ENCODE measurements at regions not wholly inside any gene's neighbourhood (a gene's known extent, or its start where the extent isn't known, plus 50 kb on each side); places are given as distances from the start of the nearest gene placed in this dataset.

- DNase-seq (ENCODE audit: low read depth), result no peak
- H3K27me3 ChIP-seq (ENCODE audit: control insufficient read depth, insufficient read depth, low read length), result no peaks in the 10 kb centered on the region
- ChIA-PET CTCF (interaction anchor here (1.1 kb wide), 1 partner anchor 9 kb away, joined by 4 read pairs; no protein-coding TSS in a partner anchor), POLR2A (no interaction called here)
- TF ChIP-seq, protein P1, sequence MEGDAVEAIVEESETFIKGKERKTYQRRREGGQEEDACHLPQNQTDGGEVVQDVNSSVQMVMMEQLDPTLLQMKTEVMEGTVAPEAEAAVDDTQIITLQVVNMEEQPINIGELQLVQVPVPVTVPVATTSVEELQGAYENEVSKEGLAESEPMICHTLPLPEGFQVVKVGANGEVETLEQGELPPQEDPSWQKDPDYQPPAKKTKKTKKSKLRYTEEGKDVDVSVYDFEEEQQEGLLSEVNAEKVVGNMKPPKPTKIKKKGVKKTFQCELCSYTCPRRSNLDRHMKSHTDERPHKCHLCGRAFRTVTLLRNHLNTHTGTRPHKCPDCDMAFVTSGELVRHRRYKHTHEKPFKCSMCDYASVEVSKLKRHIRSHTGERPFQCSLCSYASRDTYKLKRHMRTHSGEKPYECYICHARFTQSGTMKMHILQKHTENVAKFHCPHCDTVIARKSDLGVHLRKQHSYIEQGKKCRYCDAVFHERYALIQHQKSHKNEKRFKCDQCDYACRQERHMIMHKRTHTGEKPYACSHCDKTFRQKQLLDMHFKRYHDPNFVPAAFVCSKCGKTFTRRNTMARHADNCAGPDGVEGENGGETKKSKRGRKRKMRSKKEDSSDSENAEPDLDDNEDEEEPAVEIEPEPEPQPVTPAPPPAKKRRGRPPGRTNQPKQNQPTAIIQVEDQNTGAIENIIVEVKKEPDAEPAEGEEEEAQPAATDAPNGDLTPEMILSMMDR (IDR thresholded peaks at IDR 0.05; ENCODE audit: insufficient read depth, low read depth, low read length), result no peak
- H3K36me3 ChIP-seq (ENCODE audit: control insufficient read depth, insufficient read depth, low read length), result no peaks in the 10 kb centered on the region
- H3K4me3 ChIP-seq (ENCODE audit: low read depth, low read length), result no peak overlapping the region
These were observed 145.6 kb downstream of the CCDC71L start for GRCh38 chr7:106515321-106515720.

DNA sequence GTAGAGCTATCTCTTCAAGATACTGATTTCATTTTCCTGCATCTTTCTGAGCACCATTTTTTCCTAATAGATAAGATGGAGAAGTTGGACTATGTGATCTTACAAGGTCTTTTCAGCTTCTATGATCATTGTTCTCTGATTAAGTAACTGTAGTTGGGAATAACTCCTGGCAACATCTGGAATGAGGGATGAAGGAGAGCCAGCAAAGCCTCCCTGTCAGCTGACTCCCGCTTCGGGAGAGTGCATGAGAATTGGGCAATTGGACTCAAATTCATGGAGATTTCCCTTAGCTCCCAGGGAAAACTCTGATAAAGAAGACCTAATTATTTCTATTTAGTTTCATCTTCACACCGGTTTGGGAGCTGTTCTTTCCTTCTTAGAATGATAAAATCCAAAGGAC, 146.1 kb downstream of the CCDC71L start:
- CTCF ChIA-PET, result interaction anchor here (1.1 kb wide), 1 partner anchor 10 kb away, joined by 4 read pairs; no protein-coding TSS in a partner anchor
- DNase-seq (ENCODE audit: low read depth), result no peak
- H3K27me3 ChIP-seq (ENCODE audit: control insufficient read depth, insufficient read depth, low read length), result no peaks in the 10 kb centered on the region
- TF ChIP-seq, protein P1 (IDR thresholded peaks at IDR 0.05; ENCODE audit: insufficient read depth, low read depth, low read length), result no peak
- H3K36me3 ChIP-seq (ENCODE audit: control insufficient read depth, insufficient read depth, low read length), result no peaks in the 10 kb centered on the region
- POLR2A ChIA-PET, result no interaction called here
- no peak overlapping the region for H3K4me3 ChIP-seq (ENCODE audit: low read depth, low read length)

DNA sequence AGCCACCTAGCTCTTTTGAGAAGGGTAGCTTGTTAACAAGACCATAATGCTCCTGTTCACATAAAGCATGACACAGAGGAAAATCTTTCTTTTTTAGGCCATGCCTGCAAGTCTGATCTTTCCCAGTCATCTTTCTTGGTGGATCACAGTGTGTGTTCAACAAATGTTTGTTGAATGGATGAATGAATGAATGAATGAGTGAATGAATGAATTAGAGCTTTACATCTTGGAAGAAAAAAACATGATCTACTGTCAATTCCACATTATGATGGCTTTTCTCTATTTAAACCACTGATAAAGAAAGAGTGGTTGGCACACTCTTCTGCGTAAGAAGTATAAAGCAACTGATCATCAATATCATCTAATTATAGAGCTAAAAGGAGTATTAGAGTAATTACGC, 148.7 kb downstream of the CCDC71L start:
- H3K4me3 ChIP-seq (ENCODE audit: low read depth, low read length), result no peak overlapping the region
- DNase-seq (ENCODE audit: low read depth), result no peak
- TF ChIP-seq, protein P1 (IDR thresholded peaks at IDR 0.05; ENCODE audit: insufficient read depth, low read depth, low read length), result no peak
- H3K27me3 ChIP-seq (ENCODE audit: control insufficient read depth, insufficient read depth, low read length), result no peaks in the 10 kb centered on the region
- CTCF ChIA-PET, result interaction anchor here (0.6 kb wide), 1 partner anchor 88 kb away, joined by 3 read pairs; no protein-coding TSS in a partner anchor
- POLR2A ChIA-PET, result no interaction called here
- H3K36me3 ChIP-seq (ENCODE audit: control insufficient read depth, insufficient read depth, low read length), result no peaks in the 10 kb centered on the region

DNA sequence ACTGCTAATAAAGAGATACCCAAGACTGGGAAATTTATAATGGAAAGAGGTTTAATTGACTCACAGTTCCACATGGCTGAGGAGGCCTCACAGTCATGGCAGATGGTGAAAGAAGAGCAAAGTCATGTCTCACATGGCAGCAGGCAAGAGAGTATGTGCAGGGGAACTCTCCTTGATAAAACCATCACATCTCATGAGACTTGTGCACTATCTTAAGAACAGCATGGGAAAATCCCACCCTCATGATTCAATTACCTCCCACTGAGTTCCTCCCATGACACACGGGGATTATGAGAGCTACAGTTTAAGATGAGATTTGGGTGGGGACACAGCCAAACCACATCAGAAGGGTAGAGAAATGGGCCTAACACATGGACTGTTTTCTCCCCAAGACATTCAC, 156.3 kb downstream of the CCDC71L start:
- Histone ChIP-seq H3K4me3 (ENCODE audit: low read depth, low read length) (no peak overlapping the region), H3K27me3 (ENCODE audit: control insufficient read depth, insufficient read depth, low read length) (no peaks in the 10 kb centered on the region), H3K36me3 (ENCODE audit: control insufficient read depth, insufficient read depth, low read length) (no peaks in the 10 kb centered on the region)
- CTCF ChIA-PET, result interaction anchor here (0.8 to 1.3 kb wide), 2 partner anchors 13 to 232 kb away, joined by 3 to 4 read pairs; no protein-coding TSS in a partner anchor
- POLR2A ChIA-PET, result no interaction called here
- DNase-seq (ENCODE audit: low read depth), result no peak
- TF ChIP-seq, protein P1 (IDR thresholded peaks at IDR 0.05; ENCODE audit: insufficient read depth, low read depth, low read length), result no peak

DNA sequence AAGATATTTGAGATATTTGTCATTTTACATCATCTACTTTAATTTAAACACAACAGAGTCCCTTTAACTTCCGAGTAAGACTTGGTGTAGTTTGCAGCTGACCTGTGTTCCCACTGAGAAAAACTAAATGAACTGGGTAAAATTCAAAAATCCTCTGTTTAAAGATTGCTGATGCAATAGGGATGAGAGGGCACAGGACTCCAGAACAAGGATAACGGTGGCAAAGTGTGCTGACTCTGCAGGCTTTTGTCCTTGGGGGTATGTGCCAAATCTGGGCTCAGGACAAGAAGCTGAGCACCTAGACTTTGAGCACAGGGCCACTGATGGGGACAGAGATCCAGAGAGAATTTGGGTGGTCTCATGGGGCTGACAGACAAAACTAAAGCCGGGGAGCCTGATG, 156.8 kb downstream of the CCDC71L start:
- CTCF ChIA-PET, result interaction anchor here (0.8 to 1.3 kb wide), 2 partner anchors 14 to 232 kb away, joined by 3 to 4 read pairs; no protein-coding TSS in a partner anchor
- POLR2A ChIA-PET, result no interaction called here
- TF ChIP-seq, protein P1 (IDR thresholded peaks at IDR 0.05; ENCODE audit: insufficient read depth, low read depth, low read length), result no peak

More for the DNA sequence above, 156.8 kb downstream of the CCDC71L start:
- H3K36me3 ChIP-seq (ENCODE audit: control insufficient read depth, insufficient read depth, low read length), result no peaks in the 10 kb centered on the region
- no peak for DNase-seq (ENCODE audit: low read depth)
- H3K27me3 ChIP-seq (ENCODE audit: control insufficient read depth, insufficient read depth, low read length), result no peaks in the 10 kb centered on the region
- H3K4me3 ChIP-seq (ENCODE audit: low read depth, low read length), result no peak overlapping the region
